ENCODE measurements at regions not wholly inside any gene's neighbourhood (a gene's known extent, or its start where the extent isn't known, plus 50 kb on each side); places are given as distances from the start of the nearest gene placed in this dataset.

- TF ChIP-seq EZH2 (IDR thresholded peaks at IDR 0.05): no peak
Observed at GRCh38 chr11:134575504-134576230, 163.6 kb upstream of the B3GAT1 start (continued).

- DNase-seq (ENCODE audit: low read depth, low spot score): no peak
- no peak overlapping the region for H3K4me2 ChIP-seq (ENCODE audit: low read length)
- peaks cover 5 to 6% of the 10 kb centered on the region in 2 experiments for H3K4me1 ChIP-seq (ENCODE audit: control insufficient read depth in 1 of 2, insufficient read depth in 2 of 2, low read length in 2 of 2)
- no peaks in the 10 kb centered on the region for H3K27me3 ChIP-seq (ENCODE audit: insufficient read depth, low read length)
- no peak overlapping the region for H3K4me3 ChIP-seq (replicated peaks in 1 of 2; ENCODE audit: low read depth in 1 of 2, low read length in 2 of 2)
- ATAC-seq: no peak
- H3K79me2 ChIP-seq (ENCODE audit: insufficient read depth, low read length): no peaks in the 10 kb centered on the region
- BruUV-seq (replicated peaks): no TSS peak
- intact Hi-C loops (cut with micrococcal nuclease): loop anchor here (10.0 kb wide), 1 partner anchor 320 kb away; the partner anchor contains the start of genes ACAD8 and THYN1
- POLR2A ChIA-PET: no interaction called here
- H4K20me1 ChIP-seq (ENCODE audit: insufficient read depth): no peaks in the 10 kb centered on the region
- H3K9me2 ChIP-seq (ENCODE audit: insufficient read depth): no peaks in the 10 kb centered on the region
- no peaks in the 10 kb centered on the region for H3K36me3 ChIP-seq (ENCODE audit: control insufficient read depth in 1 of 2, insufficient read depth in 2 of 2, low read length in 2 of 2)
- H3K9ac ChIP-seq (ENCODE audit: low read length): no peak overlapping the region
- no peaks in the 10 kb centered on the region for H3K9me3 ChIP-seq (ENCODE audit: control insufficient read depth in 1 of 2, insufficient read depth in 1 of 2, low read depth in 1 of 2, low read length in 2 of 2)
- no peak overlapping the region for H3K27ac ChIP-seq (ENCODE audit: low read depth, low read length)
- H2AFZ ChIP-seq (ENCODE audit: low read depth, low read length, poor library complexity, severe bottlenecking): no peak overlapping the region
- TF ChIP-seq POLR2AphosphoS5 (IDR thresholded peaks at IDR 0.05; ENCODE audit: low read depth, low read length): no peak
- CTCF ChIA-PET: no interaction called here
- RAD21 ChIA-PET (ENCODE audit: low non-redundant PET in 1 of 2, low total read pairs in 2 of 2, uncharacterized antibody in 2 of 2, unreplicated experiment in 2 of 2): no interaction called here
Observed at GRCh38 chr11:134574947-134575346, 162.9 kb upstream of the B3GAT1 start.

GRCh38 chr11:134574425-134574824 is 162.4 kb upstream of the B3GAT1 start:
- Histone ChIP-seq H3K27ac (ENCODE audit: low read depth, low read length) (no peak overlapping the region), H3K36me3 (ENCODE audit: control insufficient read depth in 1 of 2, insufficient read depth in 2 of 2, low read length in 2 of 2) (no peaks in the 10 kb centered on the region), H3K9me2 (ENCODE audit: insufficient read depth) (no peaks in the 10 kb centered on the region), H3K4me1 (ENCODE audit: control insufficient read depth in 1 of 2, insufficient read depth in 2 of 2, low read length in 2 of 2) (peaks cover under 1 to 1% of the 10 kb centered on the region in 2 experiments; a peak in 2 of 4 replicates), H3K27me3 (ENCODE audit: insufficient read depth, low read length) (no peaks in the 10 kb centered on the region), H3K9ac (ENCODE audit: low read length) (no peak overlapping the region), H3K4me2 (ENCODE audit: low read length) (no peak overlapping the region), H3K79me2 (ENCODE audit: insufficient read depth, low read length) (no peaks in the 10 kb centered on the region), H3K4me3 (replicated peaks in 1 of 2; ENCODE audit: low read depth in 1 of 2, low read length in 2 of 2) (no peak overlapping the region), H3K9me3 (ENCODE audit: control insufficient read depth in 1 of 2, insufficient read depth in 1 of 2, low read depth in 1 of 2, low read length in 2 of 2) (no peaks in the 10 kb centered on the region), H4K20me1 (ENCODE audit: insufficient read depth) (no peaks in the 10 kb centered on the region), H2AFZ (ENCODE audit: low read depth, low read length, poor library complexity, severe bottlenecking) (no peak overlapping the region)
- intact Hi-C loops (cut with micrococcal nuclease): loop anchor here (10.0 kb wide), 1 partner anchor 320 kb away; the partner anchor contains the start of genes ACAD8 and THYN1
- POLR2A ChIA-PET: no interaction called here
- no TSS peak for BruUV-seq (replicated peaks)
- CTCF ChIA-PET: no interaction called here
- RAD21 ChIA-PET (ENCODE audit: low non-redundant PET in 1 of 2, low total read pairs in 2 of 2, uncharacterized antibody in 2 of 2, unreplicated experiment in 2 of 2): no interaction called here
- ATAC-seq: no peak
- DNase-seq (ENCODE audit: low read depth, low spot score): no peak
- TF ChIP-seq SP1 (IDR thresholded peaks at IDR 0.05; ENCODE audit: low read depth) (no peak), SIN3A (IDR thresholded peaks at IDR 0.05; ENCODE audit: low read depth) (no peak), CEBPB (IDR thresholded peaks at IDR 0.05; ENCODE audit: low read depth) (no peak), ZFX (IDR thresholded peaks at IDR 0.05) (no peak), EZH2 (IDR thresholded peaks at IDR 0.05) (no peak), POLR2A (IDR thresholded peaks at IDR 0.05; ENCODE audit: borderline replicate concordance, extremely low read depth, insufficient read depth, insufficient read length) (no peak)

Data from HCT116 (cell line).